ENCODE measurements at regions not wholly inside any gene's neighbourhood (a gene's known extent, or its start where the extent isn't known, plus 50 kb on each side); places are given as distances from the start of the nearest gene placed in this dataset.
"Not testable (repeated sequence)": the region's sequence is repeated elsewhere in the genome, so short reads cannot be mapped to it uniquely, and the experiment has no call there.

- no peak for DNase-seq
Observed at GRCh38 chr19:31819837-31820236, 470.6 kb upstream of the TSHZ3 start.

- no peak for DNase-seq
Observed at GRCh38 chr19:31821346-31821745, 472.1 kb upstream of the TSHZ3 start.

GRCh38 chr19:31825134-31826094, 476.2 kb upstream of the TSHZ3 start:
- no peak for DNase-seq

- DNase-seq = no peak
Observed at GRCh38 chr19:31826325-31826724, 477.1 kb upstream of the TSHZ3 start.

- DNase-seq = no peak
Observed at GRCh38 chr19:31831421-31832175, 482.4 kb upstream of the TSHZ3 start.

- DNase-seq = no peak
Observed at GRCh38 chr19:31832176-31832548, 482.9 kb upstream of the TSHZ3 start.

GRCh38 chr19:31834070-31834469, 484.8 kb upstream of the TSHZ3 start:
- no peak for DNase-seq

- peak in 1 of 3 experiments; percentile 6 for DNase-seq
Observed at GRCh38 chr19:31838163-31838815, 489.1 kb upstream of the TSHZ3 start.

GRCh38 chr19:31840371-31840770, 491.1 kb upstream of the TSHZ3 start:
- no peak for DNase-seq

- DNase-seq = no peak
Observed at GRCh38 chr19:31841755-31842154, 492.5 kb upstream of the TSHZ3 start.

- DNase-seq = no peak
Observed at GRCh38 chr19:31863122-31863521, 482.3 kb upstream of the ZNF507 start.

- no peak for DNase-seq
Observed at GRCh38 chr19:31874313-31874712, 471.1 kb upstream of the ZNF507 start.

GRCh38 chr19:31875591-31875990, 469.8 kb upstream of the ZNF507 start:
- DNase-seq = no peak

GRCh38 chr19:31880283-31880682, 465.1 kb upstream of the ZNF507 start:
- DNase-seq = no peak

- DNase-seq = no peak
Observed at GRCh38 chr19:31881988-31882387, 463.4 kb upstream of the ZNF507 start.

- DNase-seq = no peak
Observed at GRCh38 chr19:31882709-31883108, 462.7 kb upstream of the ZNF507 start.

GRCh38 chr19:31883296-31883990, 462.0 kb upstream of the ZNF507 start:
- no peak for DNase-seq

- no peak for DNase-seq
Observed at GRCh38 chr19:31885280-31885853, 460.0 kb upstream of the ZNF507 start.

- no peak for DNase-seq
Observed at GRCh38 chr19:31890230-31890629, 455.2 kb upstream of the ZNF507 start.

- no peak for DNase-seq
Observed at GRCh38 chr19:31892060-31892459, 453.4 kb upstream of the ZNF507 start.

GRCh38 chr19:31893491-31893890, 451.9 kb upstream of the ZNF507 start:
- not testable (repeated sequence) for DNase-seq

- no peak for DNase-seq
Observed at GRCh38 chr19:31894451-31894850, 451.0 kb upstream of the ZNF507 start.

Measured in NCI-H1417 (cell line).